Liver (tissue), 7 donors: ENCODE measurements at regions not wholly inside any gene's neighbourhood (a gene's known extent, or its start where the extent isn't known, plus 50 kb on each side); places are given as distances from the start of the nearest gene placed in this dataset.

Source experiments
- DNase-seq: peaks from one replicate; pipeline ENCODE4 v3.0.0-alpha.2; 2017; ENCODE audit warnings: low spot score
- H3K27ac ChIP-seq, 2 donors: one replicate each; pipeline ENCODE4 v1.7.0; 2013; ENCODE audit warnings: inconsistent platforms in 2 of 2, low read length in 2 of 2, control low read depth in 1 of 2, low read depth in 1 of 2, mild to moderate bottlenecking in 1 of 2
- H3K27me3 ChIP-seq, 4 donors: one replicate each; pipeline versions ENCODE4 v1.6.1 to v1.7.0; 2013; ENCODE audit warnings: low read length in 3 of 4, inconsistent platforms in 1 of 4, mild to moderate bottlenecking in 1 of 4, moderate library complexity in 1 of 4; ENCODE audit not compliant: control insufficient read depth in 4 of 4, insufficient read depth in 4 of 4
- H3K36me3 ChIP-seq, 4 donors: one replicate each; pipeline versions ENCODE4 v1.6.1 to v1.7.0; 2013; ENCODE audit warnings: low read length in 3 of 4, mild to moderate bottlenecking in 3 of 4, low read depth in 1 of 4, moderate library complexity in 1 of 4; ENCODE audit not compliant: control insufficient read depth in 4 of 4, insufficient read depth in 3 of 4
- H3K4me1 ChIP-seq, 4 donors: one replicate each; pipeline versions ENCODE4 v1.6.1 to v1.7.0; 2013; ENCODE audit warnings: low read length in 3 of 4, mild to moderate bottlenecking in 3 of 4, moderate library complexity in 1 of 4; ENCODE audit not compliant: control insufficient read depth in 4 of 4, insufficient read depth in 4 of 4
- H3K4me3 ChIP-seq, 3 donors: one replicate each; pipeline versions ENCODE4 v1.6.1 to v1.7.0; 2013; ENCODE audit warnings: low read length in 3 of 3, control low read depth in 1 of 3, low read depth in 1 of 3, mild to moderate bottlenecking in 1 of 3
- H3K9ac ChIP-seq, 2 donors: one replicate each; pipeline ENCODE4 v1.7.0; 2013; ENCODE audit warnings: low read length in 2 of 2, mild to moderate bottlenecking in 2 of 2, moderate library complexity in 2 of 2, control low read depth in 1 of 2, low read depth in 1 of 2
- H3K9me3 ChIP-seq, 4 donors: one replicate each; pipeline versions ENCODE4 v1.6.1 to v1.7.0; 2013; ENCODE audit warnings: low read length in 3 of 4; ENCODE audit not compliant: control insufficient read depth in 4 of 4
- EGR1 ChIP-seq, 2 donors: IDR thresholded peaks; 2 replicates each; pipeline ENCODE4 v1.6.1; 2016 to 2018; ENCODE audit warnings: antibody characterized with exemption in 2 of 2, low read depth in 2 of 2
- FOXA1 ChIP-seq: IDR thresholded peaks from 2 replicates; pipeline ENCODE4 v1.6.1; 2016; ENCODE audit warnings: antibody characterized with exemption
- GABPA ChIP-seq, 2 donors: IDR thresholded peaks in 1 of 2; conservative IDR thresholded peaks in 1 of 2; 2 replicates each; pipeline ENCODE4 v1.6.1; 2016; ENCODE audit warnings: antibody characterized with exemption in 2 of 2, mild to moderate bottlenecking in 1 of 2, moderate library complexity in 1 of 2
- HNF4A ChIP-seq, 2 donors: conservative IDR thresholded peaks; 2 replicates each; pipeline ENCODE4 v1.6.1; 2016; ENCODE audit warnings: antibody characterized with exemption in 2 of 2, mild to moderate bottlenecking in 2 of 2
- HNF4G ChIP-seq: IDR thresholded peaks from 2 replicates; pipeline ENCODE4 v1.6.1; 2016; ENCODE audit warnings: antibody characterized with exemption
- JUND ChIP-seq, 2 donors: IDR thresholded peaks; 2 replicates each; pipeline ENCODE4 v1.6.1; 2016; ENCODE audit warnings: antibody characterized with exemption in 2 of 2
- NR2F2 ChIP-seq: IDR thresholded peaks from 2 replicates; pipeline ENCODE4 v1.6.1; 2016; ENCODE audit warnings: antibody characterized with exemption
- RAD21 ChIP-seq, 2 donors: IDR thresholded peaks; 2 replicates each; pipeline ENCODE4 v1.6.1; 2016; ENCODE audit warnings: antibody characterized with exemption in 2 of 2, mild to moderate bottlenecking in 2 of 2
- SP1 ChIP-seq: IDR thresholded peaks from 2 replicates; pipeline ENCODE4 v1.6.1; 2018; ENCODE audit warnings: antibody characterized with exemption, mild to moderate bottlenecking
- TAF1 ChIP-seq: conservative IDR thresholded peaks from 2 replicates; pipeline ENCODE4 v1.6.1; 2016; ENCODE audit warnings: antibody characterized with exemption, mild to moderate bottlenecking
- YY1 ChIP-seq: IDR thresholded peaks from 2 replicates; pipeline ENCODE4 v1.6.1; 2016; ENCODE audit warnings: antibody characterized with exemption, mild to moderate bottlenecking
- ZBTB33 ChIP-seq: IDR thresholded peaks from 2 replicates; pipeline ENCODE4 v1.6.1; 2016; ENCODE audit warnings: antibody characterized with exemption
- WGBS: extraction: QIAGEN DNeasy Blood & Tissue Kit; methylation state at CpG from one replicate; pipeline ENCODE4 v1.1.7; 2013; 5-methylcytosine and 5-hydroxymethylcytosine counted together
- TF ChIP-seq, protein P1 (sequence below): IDR thresholded peaks from 2 replicates; pipeline ENCODE4 v1.6.1; 2016; ENCODE audit warnings: antibody characterized with exemption
- donor health status: healthy.
- donor health status: healthy.
- donor health status: healthy.
- donor health status: healthy.

DNA sequence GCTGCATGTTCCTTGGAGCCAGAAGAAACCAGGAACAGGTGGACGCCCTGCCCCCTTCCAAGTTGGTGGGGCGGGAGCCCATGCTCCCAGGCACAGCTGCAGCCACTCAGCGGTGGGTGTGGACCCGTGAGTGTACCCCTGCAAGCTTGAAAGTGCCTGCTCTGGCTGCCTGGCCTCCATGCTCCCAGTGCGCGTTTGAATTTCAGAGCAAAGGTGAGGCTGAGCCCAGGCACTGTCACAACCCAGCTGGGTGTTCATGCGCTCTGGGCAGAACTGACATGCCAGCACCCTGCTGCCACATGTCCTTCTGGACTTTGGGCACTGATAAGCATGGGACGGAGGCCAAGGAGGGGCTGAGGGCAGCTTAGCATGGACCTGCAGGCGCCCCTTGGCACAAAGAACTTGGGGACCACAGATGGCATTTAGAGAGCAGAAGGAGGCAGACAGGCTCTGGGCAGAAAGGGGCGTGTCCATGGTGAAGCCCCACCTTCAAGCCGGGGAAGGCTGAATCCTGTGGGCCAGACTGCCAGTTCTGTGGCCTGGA is 402.0 kb upstream of the NRG3 start:
- Histone ChIP-seq H3K9me3 (peaks cover 3 to 13% (median 6%) of the 10 kb centered on the region in 4 donors), H3K4me3 (peak overlapping the region in 1 of 3 donors; percentile 15), H3K27me3 (no peaks in the 10 kb centered on the region), H3K9ac (no peak overlapping the region), H3K27ac (no peak overlapping the region), H3K36me3 (no peaks in the 10 kb centered on the region), H3K4me1 (no peaks in the 10 kb centered on the region)
- WGBS, result 81% methylated on average over 11 of the region's 11 CpGs
- no peak for DNase-seq
- TF ChIP-seq JUND (IDR thresholded peaks at IDR 0.05) (no peak), SP1 (no peak), ZBTB33 (no peak)

DNA sequence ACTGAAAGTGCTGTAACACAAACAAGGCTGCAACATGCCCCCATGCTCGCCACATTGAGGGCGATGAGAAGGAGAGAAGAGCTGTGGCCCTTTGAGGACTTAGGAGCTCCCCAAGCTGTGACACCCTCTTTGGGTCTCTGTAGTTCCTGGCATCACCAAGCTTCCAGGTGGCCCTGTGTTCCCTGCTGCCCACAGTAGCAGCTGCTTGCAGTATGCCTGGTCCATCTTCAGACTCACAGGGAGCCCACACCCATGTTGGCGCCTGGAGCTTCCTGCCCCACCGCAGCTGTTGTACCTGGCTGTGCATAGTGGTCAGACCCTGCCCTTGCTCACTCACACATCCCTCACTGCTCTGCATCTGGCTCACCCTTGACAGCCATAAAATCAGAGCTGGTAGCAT is 401.2 kb upstream of the NRG3 start:
- Histone ChIP-seq H3K9me3 (peaks cover 3 to 13% (median 6%) of the 10 kb centered on the region in 4 donors), H3K27me3 (no peaks in the 10 kb centered on the region), H3K4me3 (no peak overlapping the region), H3K27ac (no peak overlapping the region), H3K9ac (no peak overlapping the region), H3K36me3 (no peaks in the 10 kb centered on the region), H3K4me1 (no peaks in the 10 kb centered on the region)
- TF ChIP-seq NR2F2, result no peak
- no peak for TF ChIP-seq EGR1 (IDR thresholded peaks at IDR 0.05; ENCODE audit: low read depth in 2 of 2)
- TF ChIP-seq, protein P1, sequence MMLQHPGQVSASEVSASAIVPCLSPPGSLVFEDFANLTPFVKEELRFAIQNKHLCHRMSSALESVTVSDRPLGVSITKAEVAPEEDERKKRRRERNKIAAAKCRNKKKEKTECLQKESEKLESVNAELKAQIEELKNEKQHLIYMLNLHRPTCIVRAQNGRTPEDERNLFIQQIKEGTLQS, result no peak
- no peak for TF ChIP-seq FOXA1
- TF ChIP-seq ZBTB33, result no peak
- TF ChIP-seq JUND (IDR thresholded peaks at IDR 0.05), result no peak
- no peak for TF ChIP-seq HNF4A (conservative IDR thresholded peaks at IDR 0.05)
- TF ChIP-seq TAF1, result no peak
- no peak for TF ChIP-seq RAD21 (IDR thresholded peaks at IDR 0.05)
- TF ChIP-seq GABPA (IDR thresholded peaks at IDR 0.05 in 1 of 2, conservative IDR thresholded peaks at IDR 0.05 in 1 of 2), result no peak
- no peak for TF ChIP-seq SP1
- no peak for TF ChIP-seq YY1
- no peak for DNase-seq
- WGBS, result 94% methylated on average over 4 of the region's 4 CpGs

DNA sequence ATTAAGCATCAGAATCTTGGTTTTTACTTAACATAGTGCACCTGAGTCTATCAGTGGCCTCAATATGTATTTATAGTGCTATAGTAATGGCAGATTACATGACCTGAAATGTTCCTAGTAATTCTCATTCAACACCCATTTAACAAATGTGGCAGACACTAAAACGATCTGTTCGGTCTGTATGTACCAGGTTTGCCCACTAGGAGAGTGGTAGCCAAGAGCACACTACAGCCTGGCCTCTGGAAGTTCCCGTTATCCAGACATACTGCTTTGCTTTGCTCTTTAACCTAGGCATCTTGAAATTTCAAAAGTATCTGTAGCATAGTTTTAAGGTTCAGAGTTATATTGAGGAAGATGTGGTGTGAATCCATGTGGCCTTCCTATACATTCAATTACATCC is 395.7 kb upstream of the NRG3 start:
- 85% methylated on average over 3 of the region's 3 CpGs for WGBS
- Histone ChIP-seq H3K4me3 (no peak overlapping the region), H3K9me3 (no peaks in the 10 kb centered on the region), H3K9ac (no peak overlapping the region), H3K4me1 (no peaks in the 10 kb centered on the region), H3K36me3 (no peaks in the 10 kb centered on the region), H3K27me3 (no peaks in the 10 kb centered on the region), H3K27ac (no peak overlapping the region)
- no peak for DNase-seq
- no peak for TF ChIP-seq HNF4G
